Stimulated activated naive CD8-positive, alpha-beta T cell treated with anti-CD3 and anti-CD28 coated beads, Interleukin-15, amount 100 ng/mL, for 72 hours (primary cell): ENCODE measurements at regions not wholly inside any gene's neighbourhood (a gene's known extent, or its start where the extent isn't known, plus 50 kb on each side); places are given as distances from the start of the nearest gene placed in this dataset.

Experiments used
- ATAC-seq: fragments of 150-1000 bp; cut with Tn5 transposase; 2 replicates; pipeline ENCODE4 v1.10.0; 2021; ENCODE audit warnings: mild to moderate bottlenecking, moderate library complexity
- DNase-seq, 2 donors: peaks; one replicate each; pipeline ENCODE4 v3.0.0; 2021 to 2022
- H3K27ac Mint-ChIP-seq, 2 donors: one replicate each; pipeline ENCODE4 v1.8.0; 2022; ENCODE audit warnings: mild to moderate bottlenecking in 2 of 2, mixed read lengths in 2 of 2, moderate library complexity in 2 of 2
- H3K27me3 Mint-ChIP-seq: one replicate; pipeline ENCODE4 v1.8.0; 2022; ENCODE audit warnings: mixed read lengths
- H3K4me1 Mint-ChIP-seq: one replicate; pipeline ENCODE4 v1.8.0; 2022; ENCODE audit warnings: mild to moderate bottlenecking, mixed read lengths
- H3K4me3 Mint-ChIP-seq, 2 donors: one replicate each; pipeline ENCODE4 v1.8.0; 2022; ENCODE audit warnings: mild to moderate bottlenecking in 2 of 2, mixed read lengths in 2 of 2, moderate library complexity in 1 of 2
- H3K9me3 Mint-ChIP-seq, 2 donors: one replicate each; pipeline ENCODE4 v1.8.0; 2022; ENCODE audit warnings: mixed read lengths in 2 of 2

- DNase-seq = no peak
- Mint-ChIP-seq H3K27ac (no peak overlapping the region), H3K4me1 (no peaks in the 10 kb centered on the region), H3K9me3 (no peaks in the 10 kb centered on the region), H3K27me3 (no peaks in the 10 kb centered on the region), H3K4me3 (no peak overlapping the region)
- no peak for ATAC-seq
Observed at GRCh38 chr10:128729910-128730420, 603.7 kb upstream of the MKI67 start.

DNA sequence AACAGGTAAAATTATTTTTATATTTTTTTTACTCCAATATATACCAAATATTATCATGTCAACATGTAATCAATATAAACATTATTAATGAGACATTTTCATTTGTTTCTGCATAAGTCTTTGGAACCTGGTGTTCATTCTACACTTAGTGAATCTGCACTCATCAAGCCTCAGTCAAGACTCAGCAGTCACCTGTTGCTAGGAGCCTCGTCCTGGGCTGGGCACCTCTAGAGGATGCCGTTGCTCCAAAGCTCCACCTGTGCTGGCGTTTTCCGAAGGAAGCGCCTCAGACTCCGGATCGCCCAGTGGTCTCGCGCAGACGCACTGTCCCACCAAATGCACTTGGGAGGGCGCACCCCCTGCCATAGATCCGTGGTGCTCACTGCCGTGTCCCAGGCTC, 604.7 kb upstream of the MKI67 start:
- no peak overlapping the region for H3K27ac Mint-ChIP-seq
- no peaks in the 10 kb centered on the region for H3K27me3 Mint-ChIP-seq
- no peak for ATAC-seq
- no peaks in the 10 kb centered on the region for H3K9me3 Mint-ChIP-seq
- no peaks in the 10 kb centered on the region for H3K4me1 Mint-ChIP-seq
- no peak overlapping the region for H3K4me3 Mint-ChIP-seq
- no peak for DNase-seq

- Mint-ChIP-seq H3K4me3 (no peak overlapping the region), H3K9me3 (no peaks in the 10 kb centered on the region), H3K27me3 (no peaks in the 10 kb centered on the region), H3K4me1 (no peaks in the 10 kb centered on the region), H3K27ac (no peak overlapping the region)
- ATAC-seq (no peak), DNase-seq (no peak)
Observed at GRCh38 chr10:128734161-128734560, 607.9 kb upstream of the MKI67 start.

DNA sequence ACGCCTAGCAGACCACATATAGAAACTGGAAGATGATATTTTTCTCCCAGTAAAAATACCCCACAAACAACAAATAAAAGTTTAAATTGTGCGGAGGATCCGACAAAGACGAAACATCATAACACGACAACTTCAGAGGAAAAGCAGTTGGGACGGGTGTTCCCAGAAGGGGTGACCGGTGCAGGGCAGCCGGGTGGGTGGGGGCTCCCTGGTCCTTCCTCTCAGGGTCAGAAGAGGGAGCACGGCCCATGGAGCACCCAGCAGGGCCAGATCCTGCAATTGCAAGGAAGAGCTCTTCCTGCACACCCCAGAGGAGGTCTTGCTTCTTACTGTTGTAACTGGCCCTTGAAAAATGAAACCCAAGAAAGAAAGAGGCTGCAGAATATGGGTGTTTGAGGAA, 608.5 kb upstream of the MKI67 start:
- no peaks in the 10 kb centered on the region for H3K9me3 Mint-ChIP-seq
- H3K27me3 Mint-ChIP-seq = peaks cover 1% of the 10 kb centered on the region
- H3K4me1 Mint-ChIP-seq = no peaks in the 10 kb centered on the region
- no peak for ATAC-seq
- H3K27ac Mint-ChIP-seq = no peak overlapping the region
- no peak overlapping the region for H3K4me3 Mint-ChIP-seq
- DNase-seq = no peak

- DNase-seq (no peak), ATAC-seq (no peak)
- Mint-ChIP-seq H3K27me3 (peaks cover 9% of the 10 kb centered on the region), H3K4me1 (no peaks in the 10 kb centered on the region), H3K4me3 (no peak overlapping the region), H3K27ac (no peak overlapping the region), H3K9me3 (no peaks in the 10 kb centered on the region)
Observed at GRCh38 chr10:128735996-128736395, 609.8 kb upstream of the MKI67 start.

DNA sequence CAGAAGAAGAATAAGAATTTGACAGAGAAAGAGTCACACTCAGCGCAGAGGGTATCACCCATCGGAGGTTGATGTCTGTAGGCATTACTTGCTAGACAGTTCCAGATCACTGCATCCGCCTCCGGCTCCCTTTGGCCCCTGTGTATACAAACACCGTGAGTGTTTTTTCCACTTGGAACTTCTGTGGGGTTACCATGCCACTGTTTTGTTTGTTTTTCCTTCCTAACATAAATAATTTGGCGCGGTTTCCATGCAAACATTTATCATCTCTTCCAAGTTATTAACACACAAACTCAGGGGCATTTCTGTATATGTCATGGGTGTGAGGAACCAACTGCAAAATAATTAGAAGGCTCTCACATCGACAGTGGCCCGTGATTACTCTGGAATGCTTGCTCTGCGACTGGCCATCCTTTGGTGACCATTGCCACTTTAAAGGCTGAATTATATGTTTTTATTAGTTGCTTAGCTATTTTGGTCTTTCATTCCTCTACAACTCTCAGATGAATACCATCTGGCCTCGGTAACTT, 612.2 kb upstream of the MKI67 start:
- no peaks in the 10 kb centered on the region for H3K4me1 Mint-ChIP-seq
- no peaks in the 10 kb centered on the region for H3K9me3 Mint-ChIP-seq
- no peak overlapping the region for H3K4me3 Mint-ChIP-seq
- ATAC-seq (no peak), DNase-seq (no peak)
- no peak overlapping the region for H3K27ac Mint-ChIP-seq
- peaks cover 28% of the 10 kb centered on the region for H3K27me3 Mint-ChIP-seq

GRCh38 chr10:128739930-128740329, 613.7 kb upstream of the MKI67 start:
- H3K27ac Mint-ChIP-seq = no peak overlapping the region
- ATAC-seq = no peak
- H3K4me3 Mint-ChIP-seq = no peak overlapping the region
- H3K9me3 Mint-ChIP-seq = no peaks in the 10 kb centered on the region
- no peak for DNase-seq
- H3K4me1 Mint-ChIP-seq = no peaks in the 10 kb centered on the region
- H3K27me3 Mint-ChIP-seq = peaks cover 32% of the 10 kb centered on the region

- DNase-seq (no peak), ATAC-seq (no peak)
- Mint-ChIP-seq H3K27me3 (peaks cover 44% of the 10 kb centered on the region), H3K4me3 (no peak overlapping the region), H3K9me3 (no peaks in the 10 kb centered on the region), H3K4me1 (no peaks in the 10 kb centered on the region), H3K27ac (no peak overlapping the region)
Observed at GRCh38 chr10:128741180-128741579, 615.0 kb upstream of the MKI67 start.

- Mint-ChIP-seq H3K4me3 (no peak overlapping the region), H3K27ac (no peak overlapping the region), H3K4me1 (no peaks in the 10 kb centered on the region), H3K9me3 (no peaks in the 10 kb centered on the region), H3K27me3 (peaks cover 44% of the 10 kb centered on the region)
- ATAC-seq (no peak), DNase-seq (no peak)
Observed at GRCh38 chr10:128741680-128742079, 615.5 kb upstream of the MKI67 start.

DNA sequence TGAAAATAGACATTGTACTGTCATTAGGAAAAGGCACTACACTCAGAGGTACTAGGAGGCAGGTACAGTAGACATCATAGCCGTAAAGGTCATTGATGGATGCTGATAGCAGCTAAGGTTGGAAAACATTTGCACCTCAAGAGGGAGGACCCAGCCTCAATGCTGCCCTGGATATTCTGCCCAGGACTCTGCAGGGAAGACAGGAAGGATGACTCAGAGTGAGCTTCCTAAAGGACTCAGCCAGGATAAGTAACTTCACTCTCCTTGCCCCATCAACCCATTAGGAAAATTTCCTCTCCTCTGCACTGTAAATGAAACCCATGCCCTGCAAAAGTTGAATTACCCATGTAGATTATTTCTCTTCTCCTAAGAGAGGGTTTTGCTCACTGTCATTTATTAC, 617.9 kb upstream of the MKI67 start:
- no peak overlapping the region for H3K27ac Mint-ChIP-seq
- DNase-seq (no peak), ATAC-seq (no peak)
- H3K4me3 Mint-ChIP-seq = no peak overlapping the region
- H3K27me3 Mint-ChIP-seq = peaks cover 44% of the 10 kb centered on the region
- H3K4me1 Mint-ChIP-seq = no peaks in the 10 kb centered on the region
- H3K9me3 Mint-ChIP-seq = no peaks in the 10 kb centered on the region

GRCh38 chr10:128744811-128745305, 618.6 kb upstream of the MKI67 start:
- H3K4me3 Mint-ChIP-seq = no peak overlapping the region
- H3K9me3 Mint-ChIP-seq = no peaks in the 10 kb centered on the region
- H3K4me1 Mint-ChIP-seq = no peaks in the 10 kb centered on the region
- no peak for ATAC-seq
- H3K27ac Mint-ChIP-seq = no peak overlapping the region
- peaks cover 42% of the 10 kb centered on the region for H3K27me3 Mint-ChIP-seq
- DNase-seq = no peak

DNA sequence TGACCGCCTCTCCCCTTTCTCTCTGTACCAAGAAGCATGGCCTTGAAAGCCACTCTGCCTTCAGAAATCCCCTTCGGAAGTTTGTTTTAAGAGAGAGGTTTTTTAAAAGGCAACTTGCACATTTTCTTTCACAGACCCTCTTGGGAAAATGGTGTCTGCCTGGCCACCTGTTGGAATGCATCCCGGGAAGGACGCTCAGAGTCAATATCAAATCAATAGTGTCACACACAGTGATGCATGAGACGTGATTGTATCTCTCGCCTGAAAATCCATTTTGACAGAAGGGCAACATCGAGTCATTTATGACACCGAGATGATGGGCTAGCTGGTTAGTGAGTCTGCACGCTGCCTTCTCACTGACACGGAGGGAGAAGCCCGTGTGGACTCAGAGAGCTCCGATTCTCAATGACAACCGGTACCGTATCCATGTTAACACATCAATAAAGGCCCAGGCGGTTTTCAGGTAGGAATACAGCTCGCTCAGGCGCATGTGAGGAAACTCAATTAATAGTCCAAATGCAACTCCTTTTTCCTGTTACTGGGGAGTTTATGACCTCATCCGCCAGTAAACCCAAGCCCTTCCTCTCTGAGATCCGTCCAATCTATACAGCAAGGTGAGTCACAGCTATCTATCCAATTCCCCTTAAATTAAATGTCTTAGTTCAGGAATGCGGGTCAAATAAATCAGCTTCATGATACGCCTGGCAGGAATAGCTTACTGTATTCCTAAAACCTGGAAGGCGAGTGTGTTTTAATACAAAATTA, 621.5 kb upstream of the MKI67 start:
- Mint-ChIP-seq H3K4me3 (no peak overlapping the region), H3K4me1 (no peaks in the 10 kb centered on the region), H3K27me3 (peaks cover 24% of the 10 kb centered on the region), H3K9me3 (no peaks in the 10 kb centered on the region), H3K27ac (no peak overlapping the region)
- no peak for ATAC-seq
- no peak for DNase-seq

GRCh38 chr10:128751284-128751683, 625.1 kb upstream of the MKI67 start:
- H3K9me3 Mint-ChIP-seq = no peaks in the 10 kb centered on the region

GRCh38 chr10:128751851-128752250, 625.6 kb upstream of the MKI67 start:
- Mint-ChIP-seq H3K27ac (no peak overlapping the region), H3K27me3 (no peaks in the 10 kb centered on the region), H3K4me3 (no peak overlapping the region), H3K4me1 (no peaks in the 10 kb centered on the region), H3K9me3 (no peaks in the 10 kb centered on the region)
- no peak for DNase-seq
- no peak for ATAC-seq

More at GRCh38 chr10:128751284-128751683, 625.1 kb upstream of the MKI67 start:
- Mint-ChIP-seq H3K27me3 (no peaks in the 10 kb centered on the region), H3K27ac (no peak overlapping the region), H3K4me1 (no peaks in the 10 kb centered on the region), H3K4me3 (no peak overlapping the region)
- ATAC-seq (no peak), DNase-seq (no peak)

GRCh38 chr10:128759174-128759573, 633.0 kb upstream of the MKI67 start:
- no peak overlapping the region for H3K4me3 Mint-ChIP-seq
- H3K4me1 Mint-ChIP-seq = no peaks in the 10 kb centered on the region
- peak overlapping the region in 1 of 2 donors; percentile 60 for H3K27ac Mint-ChIP-seq
- peaks cover 0 to 7% of the 10 kb centered on the region in 2 donors for H3K9me3 Mint-ChIP-seq
- H3K27me3 Mint-ChIP-seq = no peaks in the 10 kb centered on the region
- ATAC-seq (no peak), DNase-seq (no peak)

DNA sequence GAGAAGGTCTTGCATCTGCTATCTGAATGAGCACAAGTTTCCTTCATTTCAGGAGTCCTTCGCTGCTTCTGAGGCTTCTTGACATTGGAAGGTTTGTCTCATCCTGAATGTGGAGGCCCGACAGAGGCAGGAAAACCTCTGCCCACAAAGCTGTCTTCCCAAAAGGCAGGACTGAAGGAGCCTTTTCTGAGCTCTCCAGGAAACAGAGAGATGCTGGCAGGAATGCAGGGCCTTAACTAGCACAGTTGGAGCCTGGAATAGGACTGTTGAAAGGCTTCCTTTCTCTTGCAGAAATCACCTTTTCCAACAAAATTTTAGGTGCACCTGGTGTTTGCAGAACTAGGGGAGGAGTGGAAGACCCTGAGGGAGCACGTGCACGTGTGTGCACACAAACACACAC, 637.4 kb upstream of the MKI67 start:
- no peak overlapping the region for H3K4me3 Mint-ChIP-seq
- H3K9me3 Mint-ChIP-seq = peaks cover 0 to 7% of the 10 kb centered on the region in 2 donors
- DNase-seq (no peak), ATAC-seq (no peak)
- H3K4me1 Mint-ChIP-seq = no peaks in the 10 kb centered on the region
- no peaks in the 10 kb centered on the region for H3K27me3 Mint-ChIP-seq
- no peak overlapping the region for H3K27ac Mint-ChIP-seq
